H1 (cell line): ENCODE measurements at regions not wholly inside any gene's neighbourhood (a gene's known extent, or its start where the extent isn't known, plus 50 kb on each side); places are given as distances from the start of the nearest gene placed in this dataset.

Experiments
- CTCF ChIA-PET: fragments of 300-600 bp; sonication (Branson Sonifier 250); formaldehyde crosslinking; loops from one replicate; lab custom pipeline; 2021; ENCODE audit not compliant: partially characterized antibody; lab: Charles Lee
- POLR2A ChIA-PET: fragments of 300-600 bp; sonication (Branson Sonifier 250); formaldehyde crosslinking; loops from one replicate; lab custom pipeline; 2021; ENCODE audit warnings: inconsistent platforms; ENCODE audit not compliant: partially characterized antibody; lab: Charles Lee
- DNase-seq, 2 experiments: peaks; one replicate each; pipeline versions ENCODE4 v3.0.0 to v3.0.0-alpha.2; 2010 to 2022; ENCODE audit warnings: low spot score in 2 of 2, low read depth in 1 of 2, mixed read lengths in 1 of 2
- FAIRE-seq: peaks from 2 replicates; lab custom pipeline; 2011; peaks lifted over from hg19 to GRCh38; lab: Jason Lieb, UNC
- H2AFZ ChIP-seq: 2 replicates; pipeline ENCODE4 v1.8.1; 2012; ENCODE audit warnings: low read length, inconsistent platforms
- H2AK5ac ChIP-seq: 2 replicates; pipeline ENCODE4 v1.6.1; 2013; ENCODE audit warnings: low read depth, low read length
- H2BK120ac ChIP-seq: replicated peaks from 2 replicates; pipeline ENCODE3; 2013; ENCODE audit warnings: low read depth, low read length, inconsistent platforms
- H2BK12ac ChIP-seq: 2 replicates; pipeline ENCODE4 v1.6.1; 2013; ENCODE audit warnings: low read depth, low read length
- H2BK15ac ChIP-seq: 2 replicates; pipeline ENCODE4 v1.6.1; 2013; ENCODE audit warnings: low read length
- H2BK20ac ChIP-seq: 2 replicates; pipeline ENCODE4 v1.6.1; 2013; ENCODE audit warnings: low read length
- H2BK5ac ChIP-seq: 2 replicates; pipeline ENCODE4 v1.6.1; 2013; ENCODE audit warnings: low read depth, low read length
- H3K14ac ChIP-seq: 2 replicates; pipeline ENCODE4 v1.6.1; 2013; ENCODE audit warnings: inconsistent platforms; ENCODE audit not compliant: insufficient read length
- H3K18ac ChIP-seq: 2 replicates; pipeline ENCODE4 v1.6.1; 2013; ENCODE audit warnings: low read length; ENCODE audit errors: extremely low read depth
- H3K23ac ChIP-seq: 2 replicates; pipeline ENCODE4 v1.6.1; 2013; ENCODE audit warnings: inconsistent platforms; ENCODE audit not compliant: insufficient read length
- H3K23me2 ChIP-seq: 2 replicates; pipeline ENCODE4 v1.6.1; 2013; ENCODE audit warnings: low read depth, low read length
- H3K27ac ChIP-seq: 2 replicates; pipeline ENCODE4 v1.6.1; 2011; ENCODE audit warnings: low read depth, low read length, inconsistent platforms
- H3K27me3 ChIP-seq, 4 experiments: replicated peaks in 1 of 4; 1 replicate in 1 of 4; 2 replicates in 3 of 4; pipeline versions ENCODE4 v1.6.1 to v1.8.1; 2011 to 2013; ENCODE audit warnings: low read length in 3 of 4, mild to moderate bottlenecking in 3 of 4, inconsistent platforms in 2 of 4, mixed read lengths in 2 of 4, moderate library complexity in 1 of 4; ENCODE audit not compliant: control insufficient read depth in 3 of 4, insufficient read depth in 3 of 4; ENCODE audit errors: extremely low read depth in 1 of 4
- H3K36me3 ChIP-seq, 4 experiments: 2 replicates each; pipeline versions ENCODE4 v1.6.1 to v1.8.1; 2011 to 2013; ENCODE audit warnings: mild to moderate bottlenecking in 4 of 4, low read length in 3 of 4, moderate library complexity in 2 of 4, control low read depth in 1 of 4, inconsistent platforms in 1 of 4; ENCODE audit not compliant: insufficient read depth in 4 of 4, control insufficient read depth in 2 of 4
- H3K4ac ChIP-seq: replicated peaks from 2 replicates; pipeline ENCODE3; 2013; ENCODE audit warnings: low read length, low read depth, mixed read lengths, inconsistent platforms; ENCODE audit not compliant: insufficient read length
- H3K4me1 ChIP-seq, 4 experiments: replicated peaks in 1 of 4; 1 replicate in 1 of 4; 2 replicates in 3 of 4; pipeline versions ENCODE4 v1.6.1 to v1.8.1; 2011 to 2013; ENCODE audit warnings: low read length in 3 of 4, inconsistent platforms in 2 of 4, mixed read lengths in 1 of 4; ENCODE audit not compliant: insufficient read depth in 4 of 4, control insufficient read depth in 3 of 4
- H3K4me2 ChIP-seq, 2 experiments: 2 replicates each; pipeline versions ENCODE4 v1.6.1 to v1.8.1; 2011 to 2013; ENCODE audit warnings: low read depth in 2 of 2, low read length in 2 of 2, control low read depth in 1 of 2, inconsistent platforms in 1 of 2, mild to moderate bottlenecking in 1 of 2; ENCODE audit not compliant: insufficient read depth in 1 of 2
- H3K4me3 ChIP-seq, 4 experiments: fragments of 200-600, 300-600 bp in 1 of 4; sonication (generic), shearing (Covaris generic), sonication (Bioruptor Twin) in 1 of 4; 2 replicates each; pipeline versions ENCODE4 v1.5.1 to v1.8.1; 2011 to 2016; ENCODE audit warnings: low read length in 4 of 4, low read depth in 3 of 4, control low read depth in 2 of 4, inconsistent platforms in 2 of 4, mild to moderate bottlenecking in 2 of 4, mixed read lengths in 1 of 4, moderate library complexity in 1 of 4; ENCODE audit not compliant: insufficient read depth in 2 of 4; ENCODE audit errors: extremely low read depth in 1 of 4
- H3K56ac ChIP-seq: replicated peaks from 2 replicates; pipeline ENCODE3; 2013; ENCODE audit warnings: low read depth, mild to moderate bottlenecking, mixed read lengths, low read length, inconsistent platforms; ENCODE audit not compliant: insufficient read length
- H3K79me1 ChIP-seq: 2 replicates; pipeline ENCODE4 v1.6.1; 2013; ENCODE audit warnings: low read depth, low read length, control low read depth
- H3K79me2 ChIP-seq, 2 experiments: 2 replicates each; pipeline versions ENCODE4 v1.6.1 to v1.8.1; 2012 to 2013; ENCODE audit warnings: low read length in 2 of 2, mild to moderate bottlenecking in 2 of 2, inconsistent platforms in 1 of 2; ENCODE audit not compliant: insufficient read depth in 2 of 2, control insufficient read depth in 1 of 2
- H3K9ac ChIP-seq, 4 experiments: replicated peaks in 1 of 4; 1 replicate in 1 of 4; 2 replicates in 3 of 4; pipeline versions ENCODE4 v1.6.1 to v1.8.1; 2011 to 2013; ENCODE audit warnings: low read depth in 3 of 4, low read length in 3 of 4, control low read depth in 2 of 4, mild to moderate bottlenecking in 2 of 4, moderate library complexity in 2 of 4, inconsistent platforms in 1 of 4; ENCODE audit errors: extremely low read depth in 1 of 4
- H3K9me3 ChIP-seq, 2 experiments: 2 replicates each; pipeline versions ENCODE4 v1.6.1 to v1.8.1; 2012 to 2013; ENCODE audit warnings: mild to moderate bottlenecking in 2 of 2, moderate library complexity in 2 of 2, control low read depth in 1 of 2, inconsistent platforms in 1 of 2, low read depth in 1 of 2, low read length in 1 of 2, mixed read lengths in 1 of 2; ENCODE audit not compliant: insufficient read depth in 2 of 2
- H4K20me1 ChIP-seq, 2 experiments: replicated peaks in 1 of 2; 2 replicates each; pipeline versions ENCODE3 to v1.8.1; 2011 to 2013; ENCODE audit warnings: inconsistent platforms in 2 of 2, low read length in 2 of 2, mild to moderate bottlenecking in 1 of 2; ENCODE audit not compliant: insufficient read depth in 2 of 2, control insufficient read depth in 1 of 2
- H4K5ac ChIP-seq: 2 replicates; pipeline ENCODE4 v1.6.1; 2013; ENCODE audit warnings: low read length, low read depth, mixed read lengths, inconsistent platforms; ENCODE audit not compliant: insufficient read length
- H4K8ac ChIP-seq: 2 replicates; pipeline ENCODE4 v1.8.0; 2013; ENCODE audit warnings: mild to moderate bottlenecking, moderate library complexity, low read length, inconsistent platforms; ENCODE audit not compliant: insufficient read depth; ENCODE audit errors: extremely low read depth
- H4K91ac ChIP-seq: replicated peaks from 2 replicates; pipeline ENCODE3; 2013; ENCODE audit warnings: low read length, mixed read lengths, inconsistent platforms; ENCODE audit not compliant: insufficient read length
- ASH2L ChIP-seq: fragments of 200-600, 300-600 bp; sonication (generic); IDR thresholded peaks from one replicate; pipeline ENCODE4 v1.7.1; 2017; ENCODE audit warnings: low read length
- BRCA1 ChIP-seq: IDR thresholded peaks from 2 replicates; pipeline ENCODE4 v1.6.1; 2012; ENCODE audit warnings: low read depth, low read length, improper control_type of control experiment
- CBX8 ChIP-seq: fragments of 300-800, 300-1000 bp; sonication (generic); IDR thresholded peaks from 2 replicates; pipeline ENCODE4 v1.7.1; 2016; ENCODE audit warnings: low read depth, low read length, borderline replicate concordance
- CTBP2 ChIP-seq: IDR thresholded peaks from 2 replicates; pipeline ENCODE4 v1.7.0; 2011; ENCODE audit warnings: borderline replicate concordance, mild to moderate bottlenecking, moderate library complexity, mixed read lengths, low read length; ENCODE audit not compliant: insufficient read depth, insufficient read length
- EZH2 ChIP-seq: fragments of 200-600 bp; sonication (generic); IDR thresholded peaks from 2 replicates; pipeline ENCODE4 v1.7.1; 2012; ENCODE audit warnings: low read depth, mild to moderate bottlenecking, moderate library complexity, low read length, inconsistent platforms; ENCODE audit not compliant: severe bottlenecking
- HDAC2 ChIP-seq, 2 experiments: fragments of 300-600 bp in 1 of 2; sonication (generic) in 1 of 2; IDR thresholded peaks; 2 replicates each; pipeline ENCODE4 v1.6.1; 2011 to 2012; ENCODE audit warnings: low read depth in 2 of 2, low read length in 2 of 2, mild to moderate bottlenecking in 2 of 2, moderate library complexity in 2 of 2, borderline replicate concordance in 1 of 2, inconsistent platforms in 1 of 2
- JUN ChIP-seq: IDR thresholded peaks from 2 replicates; pipeline ENCODE4 v1.6.1; 2011; ENCODE audit warnings: low read depth, mild to moderate bottlenecking, improper control_type of control experiment, low read length
- RFX5 ChIP-seq: IDR thresholded peaks from 2 replicates; pipeline ENCODE4 v1.6.1; 2011; ENCODE audit warnings: low read depth, low read length, improper control_type of control experiment, borderline replicate concordance
- SRF ChIP-seq: IDR thresholded peaks from 2 replicates; pipeline ENCODE4 v1.6.1; 2011; ENCODE audit warnings: mild to moderate bottlenecking, low read depth, low read length, moderate library complexity
- TCF12 ChIP-seq: IDR thresholded peaks from 2 replicates; pipeline ENCODE4 v1.6.1; 2011; ENCODE audit warnings: low read depth, mild to moderate bottlenecking, low read length
- YY1 ChIP-seq: IDR thresholded peaks from 2 replicates; pipeline ENCODE4 v1.6.1; 2011; ENCODE audit warnings: low read depth, mild to moderate bottlenecking, low read length
- WGBS, 2 experiments: shearing (Covaris generic) in 1 of 2; methylation state at CpG; one replicate each; pipeline versions ENCODE4 v1.1.6 to v1.1.7; 2013 to 2015; ENCODE audit warnings: low lambda C conversion rate in 2 of 2, mixed read lengths in 2 of 2, inconsistent platforms in 1 of 2, low coverage in 1 of 2, missing lambda C conversion rate in 1 of 2; ENCODE audit not compliant: insufficient replicate concordance in 2 of 2, insufficient coverage in 1 of 2, insufficient read length in 1 of 2; ENCODE audit errors: extremely low coverage in 1 of 2, missing lambda C conversion rate in 1 of 2; 5-methylcytosine and 5-hydroxymethylcytosine counted together

DNA sequence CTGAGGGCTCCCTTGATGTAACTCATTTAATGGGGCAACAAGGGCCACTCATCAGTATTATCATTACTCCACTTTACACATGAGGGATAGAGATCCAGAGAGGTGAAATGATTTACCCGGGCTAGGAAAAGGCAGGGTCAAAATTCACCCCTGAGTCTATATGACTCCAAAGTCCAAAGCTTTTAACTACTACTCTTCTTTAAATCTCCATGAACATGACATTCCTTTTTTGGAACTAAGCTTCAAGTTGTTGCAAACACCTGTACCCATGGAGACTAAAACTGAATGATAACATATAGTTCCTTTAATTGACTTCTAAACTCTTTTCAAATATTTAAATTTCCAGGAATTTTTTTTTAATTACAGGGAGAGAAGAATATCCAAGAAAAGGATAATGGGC, 292.9 kb upstream of the GADL1 start:
- Histone ChIP-seq H4K8ac (no peak overlapping the region), H3K4me3 (no peak overlapping the region), H2AFZ (no peak overlapping the region), H2BK5ac (no peak overlapping the region), H3K27me3 (no peaks in the 10 kb centered on the region), H3K14ac (no peak overlapping the region), H3K23me2 (no peaks in the 10 kb centered on the region), H4K20me1 (no peaks in the 10 kb centered on the region), H3K18ac (no peak overlapping the region), H3K79me2 (no peaks in the 10 kb centered on the region), H3K79me1 (no peaks in the 10 kb centered on the region), H3K27ac (no peak overlapping the region), H3K56ac (no peak overlapping the region), H2BK15ac (no peak overlapping the region), H3K4ac (no peak overlapping the region), H3K36me3 (no peaks in the 10 kb centered on the region), H2BK120ac (no peak overlapping the region), H3K9ac (no peak overlapping the region), H3K4me2 (no peak overlapping the region), H2BK12ac (no peak overlapping the region), H4K91ac (no peak overlapping the region), H2AK5ac (no peak overlapping the region), H3K4me1 (no peaks in the 10 kb centered on the region; a peak in 2 of 7 replicates), H3K9me3 (no peaks in the 10 kb centered on the region), H3K23ac (no peak overlapping the region), H2BK20ac (no peak overlapping the region), H4K5ac (no peak overlapping the region)
- CTCF ChIA-PET, result interaction anchor here (0.7 to 1.1 kb wide), 3 partner anchors 260 to 945 kb away, joined by 3 read pairs; no protein-coding TSS in a partner anchor
- FAIRE-seq, result no peak
- POLR2A ChIA-PET, result no interaction called here
- no peak for DNase-seq
- WGBS, 2 experiments, result 93% methylated on average over 1 of the region's 1 CpG; no CpG with 5 or more reads in 1 of the 2 experiments
- TF ChIP-seq BRCA1 (no peak), CBX8 (no peak), JUN (no peak), RFX5 (no peak), ASH2L (no peak), EZH2 (no peak), SRF (no peak), CTBP2 (no peak), TCF12 (no peak), YY1 (no peak), HDAC2 (IDR thresholded peaks at IDR 0.05; ENCODE audit: borderline replicate concordance in 1 of 2, low read depth in 2 of 2, low read length in 2 of 2) (no peak)
